WERI-Rb-1 (cell line): ENCODE measurements at regions not wholly inside any gene's neighbourhood (a gene's known extent, or its start where the extent isn't known, plus 50 kb on each side); places are given as distances from the start of the nearest gene placed in this dataset.

Experiments
- DNase-seq: peaks from one replicate; pipeline ENCODE4 v3.0.0-alpha.2; 2020
- H3K27ac ChIP-seq: fragments of 250-450 bp; sonication (Bioruptor Pico); 2 replicates; pipeline ENCODE4 v1.5.1; 2020; ENCODE audit warnings: mild to moderate bottlenecking, moderate library complexity
- H3K27me3 ChIP-seq: fragments of 250-450 bp; sonication (Bioruptor Pico); 2 replicates; pipeline ENCODE4 v1.5.1; 2021; ENCODE audit warnings: mild to moderate bottlenecking, low read depth, moderate library complexity; ENCODE audit not compliant: insufficient read depth, severe bottlenecking
- H3K36me3 ChIP-seq: fragments of 250-450 bp; sonication (Bioruptor Pico); 2 replicates; pipeline ENCODE4 v1.5.1; 2020; ENCODE audit warnings: mild to moderate bottlenecking, moderate library complexity
- H3K4me3 ChIP-seq: 2 replicates; pipeline ENCODE4 v1.5.1; 2011; ENCODE audit warnings: low read depth, mild to moderate bottlenecking, control low read depth, low read length
- H3K9me3 ChIP-seq: fragments of 250-450 bp; sonication (Bioruptor Pico); 2 replicates; pipeline ENCODE4 v1.5.1; 2021; ENCODE audit warnings: mild to moderate bottlenecking, moderate library complexity; ENCODE audit not compliant: severe bottlenecking
- CTCF ChIP-seq: IDR thresholded peaks from 2 replicates; pipeline ENCODE4 v1.5.1; 2011; ENCODE audit warnings: low read depth, mild to moderate bottlenecking, control low read depth, inconsistent platforms, low read length

GRCh38 chr13:70391678-70392077 lies 283.4 kb upstream of the KLHL1 start:
- no peak overlapping the region for H3K27ac ChIP-seq
- no peak overlapping the region for H3K4me3 ChIP-seq
- TF ChIP-seq CTCF, result no peak
- no peak for DNase-seq
- H3K27me3 ChIP-seq, result no peaks in the 10 kb centered on the region
- no peaks in the 10 kb centered on the region for H3K36me3 ChIP-seq
- no peaks in the 10 kb centered on the region for H3K9me3 ChIP-seq

- Histone ChIP-seq H3K27me3 (no peaks in the 10 kb centered on the region), H3K36me3 (no peaks in the 10 kb centered on the region), H3K4me3 (no peak overlapping the region), H3K9me3 (no peaks in the 10 kb centered on the region), H3K27ac (no peak overlapping the region)
- no peak for DNase-seq
- no peak for TF ChIP-seq CTCF
Measured at GRCh38 chr13:70390968-70391367, 282.7 kb upstream of the KLHL1 start.

GRCh38 chr13:70390064-70390463 lies 281.8 kb upstream of the KLHL1 start:
- no peaks in the 10 kb centered on the region for H3K27me3 ChIP-seq
- no peak overlapping the region for H3K27ac ChIP-seq
- no peak overlapping the region for H3K4me3 ChIP-seq
- no peak for DNase-seq
- no peaks in the 10 kb centered on the region for H3K36me3 ChIP-seq
- H3K9me3 ChIP-seq, result no peaks in the 10 kb centered on the region
- TF ChIP-seq CTCF, result no peak

GRCh38 chr13:70388935-70389334 lies 280.7 kb upstream of the KLHL1 start:
- Histone ChIP-seq H3K36me3 (no peaks in the 10 kb centered on the region), H3K27ac (no peak overlapping the region), H3K9me3 (no peaks in the 10 kb centered on the region), H3K27me3 (no peaks in the 10 kb centered on the region), H3K4me3 (no peak overlapping the region)
- no peak for TF ChIP-seq CTCF
- DNase-seq, result no peak

- Histone ChIP-seq H3K4me3 (no peak overlapping the region), H3K27me3 (no peaks in the 10 kb centered on the region), H3K36me3 (no peaks in the 10 kb centered on the region), H3K27ac (no peak overlapping the region), H3K9me3 (no peaks in the 10 kb centered on the region)
- no peak for TF ChIP-seq CTCF
- no peak for DNase-seq
Measured at GRCh38 chr13:70386919-70387318, 278.7 kb upstream of the KLHL1 start.

- no peaks in the 10 kb centered on the region for H3K9me3 ChIP-seq
- DNase-seq, result no peak
- H3K27ac ChIP-seq, result no peak overlapping the region
- no peak overlapping the region for H3K4me3 ChIP-seq
- no peaks in the 10 kb centered on the region for H3K27me3 ChIP-seq
- TF ChIP-seq CTCF, result no peak
- H3K36me3 ChIP-seq, result no peaks in the 10 kb centered on the region
Measured at GRCh38 chr13:70385852-70386251, 277.6 kb upstream of the KLHL1 start.
